Astrocyte of the cerebellum (primary cell): ENCODE measurements at regions not wholly inside any gene's neighbourhood (a gene's known extent, or its start where the extent isn't known, plus 50 kb on each side); places are given as distances from the start of the nearest gene placed in this dataset.

Source experiments
- DNase-seq: peaks from one replicate; pipeline ENCODE4 v3.0.0-alpha.2; 2011; ENCODE audit warnings: low read depth
- H3K4me3 ChIP-seq: 2 replicates; pipeline ENCODE4 v1.5.1; 2011; ENCODE audit warnings: mild to moderate bottlenecking, low read depth, low read length, moderate library complexity
- in situ Hi-C: cut with HindIII; loops from 2 replicates; pipeline ENCODE4 v1.10.0; 2017; ENCODE audit warnings: low sequenced_read_pairs
- TF ChIP-seq, protein P1 (sequence below): IDR thresholded peaks from 2 replicates; pipeline ENCODE4 v1.5.1; 2012; ENCODE audit warnings: low read length, low read depth, moderate library complexity, mild to moderate bottlenecking; ENCODE audit errors: missing control alignments

DNA sequence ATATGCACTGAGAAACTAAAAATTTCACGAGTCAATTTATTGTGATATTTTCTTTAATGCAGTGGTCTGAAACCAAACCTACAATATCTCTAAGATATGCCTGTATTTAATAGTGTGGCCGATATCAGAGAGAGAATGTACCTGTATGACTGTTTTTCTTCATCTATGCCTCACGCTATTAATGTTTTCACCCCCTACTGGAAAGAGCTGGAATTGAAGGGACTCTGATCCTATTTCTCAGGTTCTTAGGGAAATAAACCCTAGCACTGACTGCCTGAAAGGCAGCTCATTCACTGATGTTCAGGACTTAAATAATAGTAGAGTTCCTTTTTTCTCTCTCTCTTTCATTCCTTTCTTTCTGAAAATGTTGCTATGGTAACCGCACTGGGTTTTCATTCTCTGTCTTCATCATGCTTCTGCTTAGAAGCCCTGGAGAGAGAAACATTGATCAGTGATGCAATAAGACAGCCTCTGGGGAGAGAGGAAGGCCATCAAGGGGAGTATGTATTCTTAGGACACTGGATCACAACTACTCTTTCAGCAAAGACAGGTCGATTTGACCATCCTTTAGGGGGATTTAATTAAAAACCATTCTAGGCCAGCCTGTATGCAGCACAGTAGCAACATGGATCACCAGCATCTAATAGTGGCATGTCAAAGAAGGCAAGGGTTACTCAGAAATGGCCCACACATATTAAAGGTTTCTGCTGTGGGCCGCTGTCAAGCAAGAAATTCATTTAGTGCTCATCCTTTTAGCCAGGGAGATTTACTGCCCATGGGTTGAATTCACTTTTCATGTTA is 1135.7 kb downstream of the IGSF11 start:
- in situ Hi-C loops: no loop called here
- H3K4me3 ChIP-seq: no peak overlapping the region
- TF ChIP-seq, protein P1, sequence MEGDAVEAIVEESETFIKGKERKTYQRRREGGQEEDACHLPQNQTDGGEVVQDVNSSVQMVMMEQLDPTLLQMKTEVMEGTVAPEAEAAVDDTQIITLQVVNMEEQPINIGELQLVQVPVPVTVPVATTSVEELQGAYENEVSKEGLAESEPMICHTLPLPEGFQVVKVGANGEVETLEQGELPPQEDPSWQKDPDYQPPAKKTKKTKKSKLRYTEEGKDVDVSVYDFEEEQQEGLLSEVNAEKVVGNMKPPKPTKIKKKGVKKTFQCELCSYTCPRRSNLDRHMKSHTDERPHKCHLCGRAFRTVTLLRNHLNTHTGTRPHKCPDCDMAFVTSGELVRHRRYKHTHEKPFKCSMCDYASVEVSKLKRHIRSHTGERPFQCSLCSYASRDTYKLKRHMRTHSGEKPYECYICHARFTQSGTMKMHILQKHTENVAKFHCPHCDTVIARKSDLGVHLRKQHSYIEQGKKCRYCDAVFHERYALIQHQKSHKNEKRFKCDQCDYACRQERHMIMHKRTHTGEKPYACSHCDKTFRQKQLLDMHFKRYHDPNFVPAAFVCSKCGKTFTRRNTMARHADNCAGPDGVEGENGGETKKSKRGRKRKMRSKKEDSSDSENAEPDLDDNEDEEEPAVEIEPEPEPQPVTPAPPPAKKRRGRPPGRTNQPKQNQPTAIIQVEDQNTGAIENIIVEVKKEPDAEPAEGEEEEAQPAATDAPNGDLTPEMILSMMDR: peak; percentile 38
- DNase-seq: no peak

DNA sequence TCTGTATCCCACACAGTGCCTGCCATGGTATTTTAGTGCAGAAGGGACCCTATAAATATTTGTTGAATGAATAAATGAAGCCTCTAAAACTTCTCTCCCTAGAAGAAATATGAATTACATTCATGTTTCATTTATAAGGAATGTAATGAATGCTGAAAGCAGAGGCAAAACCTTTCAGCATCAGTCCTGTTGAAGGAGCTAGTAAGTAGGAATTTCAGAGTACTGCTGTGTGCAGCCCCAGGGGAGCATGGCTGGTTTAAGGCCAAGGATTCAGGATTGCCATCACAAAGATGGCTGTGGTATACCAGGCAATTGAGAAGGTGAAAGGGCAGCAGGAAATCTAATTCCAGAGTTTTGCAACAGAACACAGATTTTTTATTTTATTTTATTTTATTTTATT is 1131.4 kb downstream of the IGSF11 start:
- in situ Hi-C loops: no loop called here
- TF ChIP-seq, protein P1: no peak
- peak; percentile 37 for DNase-seq
- H3K4me3 ChIP-seq: no peak overlapping the region

DNA sequence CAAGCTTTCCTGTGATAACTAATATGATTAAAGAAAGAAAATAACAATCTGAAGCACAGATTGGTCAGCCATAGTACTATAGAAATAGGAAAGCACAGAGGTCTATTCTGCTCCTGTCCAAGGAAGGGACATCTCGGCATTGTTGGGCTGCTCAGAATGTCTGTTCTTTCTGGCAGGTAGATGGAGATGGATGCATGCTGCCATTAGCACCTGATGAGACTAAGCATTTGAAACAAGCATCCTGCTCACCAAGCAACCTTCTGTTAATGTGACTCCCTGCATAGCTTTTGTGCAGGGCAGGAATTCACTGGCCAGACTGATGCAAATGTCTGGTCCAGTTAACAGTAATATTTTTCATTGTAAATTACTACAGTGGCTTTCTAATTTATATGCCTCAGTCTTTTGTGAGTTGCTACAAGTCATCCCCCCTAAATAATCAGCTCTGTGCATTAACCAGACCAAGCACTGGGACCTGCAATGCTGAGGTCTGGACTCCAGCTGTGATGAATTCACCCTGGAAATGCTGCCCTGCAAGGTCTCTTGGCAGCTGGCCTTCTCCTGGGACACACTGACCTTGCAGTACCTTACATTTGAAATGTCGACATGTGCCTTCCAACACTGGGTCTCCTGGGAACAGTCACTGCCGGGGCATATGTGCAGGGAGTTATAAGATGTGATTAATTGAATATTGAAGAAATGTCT is 1123.7 kb downstream of the IGSF11 start:
- in situ Hi-C loops: no loop called here
- no peak overlapping the region for H3K4me3 ChIP-seq
- no peak for DNase-seq
- TF ChIP-seq, protein P1: no peak

DNA sequence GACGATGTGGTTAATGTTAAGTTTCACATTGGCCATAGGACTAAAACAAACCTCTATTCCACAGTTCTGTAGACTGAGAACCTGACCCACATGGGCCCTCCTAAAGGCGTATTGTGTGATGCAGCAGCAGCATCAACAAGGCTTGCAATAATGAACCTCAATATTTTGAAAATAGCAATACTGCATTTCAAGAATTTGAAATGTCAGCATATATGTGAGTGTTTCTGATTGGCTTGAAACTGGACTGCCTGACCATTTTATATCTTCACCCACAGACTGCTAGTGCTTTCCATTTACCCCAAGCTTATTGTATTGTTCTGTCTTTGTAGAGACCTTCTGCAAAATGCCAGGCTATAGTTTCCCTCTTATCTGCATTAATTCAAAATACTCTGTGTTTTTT is 1122.3 kb downstream of the IGSF11 start:
- in situ Hi-C loops: no loop called here
- DNase-seq: no peak
- no peak overlapping the region for H3K4me3 ChIP-seq
- TF ChIP-seq, protein P1: no peak

DNA sequence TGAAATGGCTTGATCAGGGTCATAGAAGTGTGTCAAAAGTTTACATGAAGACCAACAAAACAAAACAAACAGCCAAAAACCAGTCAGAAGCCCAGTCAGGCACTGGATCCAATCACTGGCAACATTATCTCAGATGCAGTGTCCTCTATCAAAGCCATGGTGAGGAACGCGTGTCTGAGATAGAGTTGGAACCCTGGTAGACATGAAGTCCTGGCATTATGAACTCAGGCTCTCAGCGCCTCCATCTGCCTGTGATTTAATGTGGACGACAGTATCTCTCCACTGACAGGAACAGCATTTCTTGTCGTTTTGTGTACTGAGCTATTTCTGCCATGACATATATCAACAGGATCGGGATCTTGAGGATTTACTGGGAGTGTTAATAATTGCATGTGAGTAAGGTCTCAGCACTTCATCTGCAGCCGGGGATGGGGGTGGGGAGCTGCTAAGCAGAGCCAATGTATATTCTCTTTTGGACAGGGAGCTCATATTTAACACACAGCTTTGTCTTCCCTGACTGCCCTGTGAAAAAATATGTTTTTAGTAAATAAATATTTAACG is 1120.0 kb downstream of the IGSF11 start:
- no peak for DNase-seq
- TF ChIP-seq, protein P1: no peak
- in situ Hi-C loops: no loop called here
- H3K4me3 ChIP-seq: no peak overlapping the region

DNA sequence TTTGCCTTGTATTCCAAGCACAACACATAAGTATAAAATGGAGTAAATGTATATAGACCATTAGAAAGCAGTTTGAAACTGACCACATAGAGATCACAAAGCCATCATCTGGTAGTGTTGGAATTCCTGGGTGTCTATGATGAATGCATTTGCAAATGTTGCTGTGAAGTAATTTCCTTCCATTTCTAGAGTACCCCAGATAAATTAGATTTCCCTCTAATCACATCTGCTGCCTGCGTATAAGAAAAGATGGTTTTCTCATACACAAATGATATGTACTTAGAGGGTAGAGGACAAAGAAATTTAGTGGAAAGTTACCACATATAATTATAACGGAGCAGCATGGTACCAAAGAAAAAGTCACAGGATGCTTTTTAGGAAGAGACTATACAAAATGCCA is 1117.8 kb downstream of the IGSF11 start:
- no peak overlapping the region for H3K4me3 ChIP-seq
- TF ChIP-seq, protein P1: no peak
- no peak for DNase-seq
- in situ Hi-C loops: no loop called here
